ENCODE measurements at regions not wholly inside any gene's neighbourhood (a gene's known extent, or its start where the extent isn't known, plus 50 kb on each side); places are given as distances from the start of the nearest gene placed in this dataset.
"Not testable (repeated sequence)": the region's sequence is repeated elsewhere in the genome, so short reads cannot be mapped to it uniquely, and the experiment has no call there.

DNA sequence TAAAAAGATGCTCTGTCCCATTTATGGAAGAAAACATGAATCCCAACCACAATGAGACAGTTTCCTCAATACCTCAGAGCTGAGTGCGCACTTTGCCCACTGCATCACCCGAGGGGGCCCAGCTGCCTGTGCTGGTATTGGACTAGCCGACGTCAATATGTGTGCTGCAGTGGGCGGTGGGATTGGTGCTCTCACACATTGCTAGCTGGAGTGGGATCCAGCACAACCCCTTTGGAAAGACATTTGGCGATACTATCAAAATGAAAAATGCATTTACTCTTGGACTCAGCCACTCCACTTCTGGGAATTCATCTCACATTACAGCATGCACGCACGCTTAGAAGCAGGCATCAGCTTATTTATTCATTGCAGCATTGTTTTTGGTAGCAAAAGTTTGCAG is 289.2 kb upstream of the FOXF1 start:
- DNase-seq: no peak

DNA sequence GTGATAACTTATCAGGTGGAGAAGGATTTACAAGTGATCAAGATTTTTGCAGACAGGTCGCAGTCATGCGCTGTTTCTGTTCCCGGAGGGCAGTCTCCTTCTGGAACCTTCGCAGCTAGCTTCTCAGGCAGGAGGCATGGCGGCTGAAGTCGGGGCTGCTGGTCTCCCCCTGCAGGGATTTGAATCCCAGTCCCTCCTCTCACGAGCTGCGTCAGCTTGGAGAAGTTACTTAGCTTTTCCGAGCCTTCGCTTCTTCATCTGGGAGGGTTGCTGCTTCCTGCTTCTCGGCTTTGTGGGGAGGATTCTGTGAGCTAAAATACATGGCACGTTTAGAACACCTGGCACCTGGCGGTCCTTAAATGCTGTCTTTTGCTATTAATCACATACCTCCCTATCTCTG is 287.8 kb upstream of the FOXF1 start:
- DNase-seq: no peak

DNA sequence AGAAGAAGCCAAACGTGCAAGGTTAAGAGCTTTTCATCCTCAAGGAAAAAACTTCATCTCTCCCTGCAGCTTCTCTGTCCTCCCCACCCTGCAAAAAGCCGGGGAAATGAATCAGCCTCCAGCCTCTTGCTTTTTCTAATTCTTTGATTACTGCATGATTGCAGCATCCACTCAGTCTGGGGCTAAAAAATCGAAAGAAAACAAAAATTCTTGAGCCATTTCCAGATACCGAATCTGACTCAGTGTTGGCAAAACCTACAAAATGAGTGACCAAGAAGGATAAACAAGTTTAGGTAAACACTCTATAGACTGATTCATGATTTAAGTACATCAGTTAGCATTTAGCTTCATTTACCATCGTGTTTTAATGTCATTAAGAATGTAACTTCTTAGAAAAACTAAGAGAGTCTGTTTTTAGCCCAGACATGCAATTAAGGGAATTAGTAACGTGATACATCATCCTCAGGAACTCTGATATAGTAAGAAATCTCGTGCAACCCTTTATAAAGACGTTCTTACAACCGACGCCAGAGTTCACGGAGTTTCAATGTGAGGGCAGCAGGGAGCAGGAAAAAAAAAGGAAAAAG is 287.3 kb upstream of the FOXF1 start:
- no peak for DNase-seq

DNA sequence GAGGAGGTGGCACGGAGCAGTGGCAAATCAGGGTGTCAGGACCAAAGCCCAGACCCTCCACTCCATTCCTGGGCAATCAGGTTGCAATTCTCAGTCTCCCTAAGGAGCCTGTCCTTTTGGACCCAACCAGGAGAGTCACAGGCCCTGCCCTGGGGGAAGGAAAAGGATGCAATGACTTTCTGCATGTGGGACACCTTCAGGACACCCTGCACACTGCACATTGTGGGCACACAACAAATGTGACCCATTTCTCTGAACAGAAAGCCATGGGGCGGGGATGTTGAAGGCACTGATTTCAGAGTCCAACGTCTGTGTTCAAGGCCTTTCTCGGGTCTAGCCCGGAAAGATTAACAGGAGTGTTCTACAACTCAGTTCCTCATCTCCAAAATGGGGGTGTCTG is 286.2 kb upstream of the FOXF1 start:
- DNase-seq: no peak

DNA sequence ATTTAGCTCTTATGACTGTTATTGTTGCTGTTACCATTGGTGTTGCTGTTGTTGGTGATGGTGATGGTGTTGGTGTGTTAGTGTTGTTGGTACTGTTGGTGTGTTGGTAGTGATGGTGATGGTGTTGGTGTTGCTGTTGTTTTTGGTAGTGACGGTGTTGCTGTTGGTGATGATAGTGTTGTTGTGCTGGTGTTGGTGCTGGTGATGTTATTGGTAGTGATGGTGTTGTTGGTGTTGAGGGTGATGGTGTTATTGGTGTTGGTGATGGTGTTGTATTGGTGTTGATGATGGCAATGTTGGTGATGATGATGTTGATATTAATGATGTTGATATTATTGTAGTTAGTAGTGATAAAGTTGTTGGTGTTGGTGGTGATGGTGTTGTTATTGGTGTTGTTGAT is 285.7 kb upstream of the FOXF1 start:
- no peak for DNase-seq

DNA sequence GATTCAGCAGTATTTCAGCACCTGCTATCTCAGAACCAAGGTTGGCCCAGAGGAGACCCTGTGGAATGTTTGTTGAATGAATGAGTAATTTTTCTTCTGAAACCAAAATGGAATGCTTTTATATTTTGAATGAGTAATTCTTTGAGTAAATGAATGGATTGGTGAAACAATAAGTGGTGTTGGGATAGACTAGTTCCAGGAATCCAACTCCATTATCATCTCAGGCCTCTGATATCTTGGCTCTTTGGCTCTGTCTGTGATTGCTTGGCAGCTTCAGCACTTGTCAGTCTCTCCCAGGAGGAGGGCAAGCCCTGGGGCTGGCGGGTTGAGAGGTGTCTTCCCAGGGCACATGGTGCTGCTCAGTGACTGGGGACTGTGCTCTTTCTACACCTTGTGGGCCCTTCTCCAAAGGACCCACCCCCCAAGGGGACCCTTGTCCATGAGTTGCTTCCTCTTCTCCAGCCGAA is 284.4 kb upstream of the FOXF1 start:
- no peak for DNase-seq

DNA sequence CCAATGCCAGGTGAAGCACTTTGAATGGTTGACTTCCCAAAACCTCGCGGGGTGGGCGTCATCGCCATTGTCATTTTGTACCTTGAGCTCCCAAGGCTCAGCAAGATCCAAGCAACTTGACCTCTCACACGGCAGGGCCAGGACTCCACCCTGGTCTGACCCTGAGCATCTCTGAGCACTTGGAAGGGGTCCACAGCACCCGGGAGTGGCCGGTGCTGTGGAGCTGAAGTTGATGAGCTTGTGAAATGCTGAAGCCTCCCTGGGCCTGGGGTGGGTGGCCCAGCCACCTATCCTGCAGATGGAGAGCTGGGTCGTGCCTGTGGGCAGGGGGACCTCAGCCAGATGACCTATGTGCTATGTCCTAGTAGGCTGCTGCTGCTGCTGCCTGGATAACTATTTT is 283.3 kb upstream of the FOXF1 start:
- no peak for DNase-seq

DNA sequence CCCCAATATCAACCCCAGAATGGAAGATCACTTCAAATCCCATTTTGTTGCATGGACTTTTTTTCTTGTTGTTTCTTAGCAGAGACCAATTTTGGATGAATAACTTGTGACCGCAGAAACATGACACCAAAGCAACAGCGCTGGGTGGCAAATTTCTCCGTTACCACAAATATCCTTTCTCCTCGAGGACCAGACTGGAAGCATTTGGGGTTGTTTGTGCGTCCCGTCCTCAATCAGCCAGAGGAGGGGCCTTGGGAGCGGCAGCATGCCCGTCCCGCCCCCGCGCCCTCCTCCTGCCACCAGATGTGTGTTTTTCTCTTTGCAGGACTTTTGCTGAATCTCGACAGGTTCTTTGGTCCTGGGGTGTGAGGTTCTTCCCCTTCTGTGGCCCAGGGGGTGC is 282.5 kb upstream of the FOXF1 start:
- no peak for DNase-seq

DNA sequence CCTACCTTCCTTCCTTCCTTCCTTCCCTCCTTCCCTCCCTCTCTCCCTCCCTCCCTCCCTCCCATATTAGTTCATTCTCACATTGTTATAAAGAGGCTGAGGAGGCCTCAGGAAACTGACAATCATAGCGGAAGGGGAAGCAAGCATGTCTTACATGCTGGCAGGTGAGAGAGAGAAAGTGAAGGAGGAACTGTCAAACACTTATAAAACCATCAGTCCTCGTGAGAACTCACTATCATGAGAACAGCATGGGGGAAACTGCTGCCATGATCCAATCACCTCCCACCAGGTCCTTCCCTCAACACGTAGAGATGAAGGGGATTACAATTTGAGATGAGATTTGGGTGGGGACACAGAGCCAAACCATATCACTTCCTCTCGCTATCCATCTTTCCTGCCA is 281.6 kb upstream of the FOXF1 start:
- no peak for DNase-seq

DNA sequence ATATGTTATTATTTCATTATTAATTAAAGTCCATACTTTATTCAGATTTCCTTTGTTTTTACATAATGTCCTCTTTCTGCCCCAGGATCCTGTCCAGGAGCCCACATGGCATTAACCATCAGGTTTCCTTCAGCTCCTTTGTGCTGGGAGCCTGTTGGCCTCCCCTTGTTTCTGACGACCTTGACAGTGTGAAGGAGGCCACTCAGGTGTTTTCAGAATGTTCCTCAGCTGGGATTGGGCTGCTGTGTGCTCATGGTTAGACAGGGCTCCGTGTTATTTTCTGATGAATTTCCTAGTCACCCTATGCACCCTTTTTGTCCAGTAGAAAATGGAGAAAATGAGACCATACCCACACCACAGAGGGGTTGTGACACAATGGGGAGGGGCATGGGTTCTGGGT is 281.0 kb upstream of the FOXF1 start:
- no peak for DNase-seq

DNA sequence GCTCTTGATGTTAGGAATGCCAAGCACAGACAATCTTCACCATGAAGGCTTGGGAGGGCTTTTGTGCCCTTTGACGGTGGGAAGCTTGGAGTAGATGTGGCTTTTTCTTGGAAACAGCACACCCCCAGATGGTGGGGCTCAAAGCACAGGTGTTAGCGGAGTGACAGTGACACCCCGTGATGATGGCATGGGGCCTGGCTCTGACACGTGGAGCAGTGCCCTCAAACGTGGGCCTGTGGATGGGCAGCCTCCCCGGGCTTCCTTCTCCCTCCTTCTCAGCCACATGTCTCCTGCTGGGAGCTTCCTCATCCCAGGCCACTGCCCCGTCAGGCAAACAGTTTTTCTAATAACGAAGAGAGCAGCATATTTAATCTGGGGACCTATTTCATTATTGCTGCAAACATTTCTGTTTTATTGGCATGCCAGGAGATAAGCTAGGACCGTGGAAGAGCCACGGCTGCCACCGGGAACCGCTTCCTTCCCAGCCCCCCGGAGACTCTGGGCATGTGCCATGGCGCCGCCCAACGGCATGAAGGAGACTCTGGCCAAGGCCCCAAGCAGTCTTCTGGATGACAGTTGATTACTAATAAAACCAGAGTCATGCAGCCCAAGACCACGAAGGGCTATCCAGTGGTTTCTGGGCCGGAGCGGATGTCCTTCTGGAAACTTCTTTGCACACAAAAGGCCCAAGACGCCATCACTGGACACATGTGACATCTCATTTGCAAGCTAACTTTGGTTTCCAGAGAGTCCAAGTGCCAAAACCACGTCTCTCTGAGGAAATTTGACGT is 280.3 kb upstream of the FOXF1 start:
- DNase-seq: no peak

DNA sequence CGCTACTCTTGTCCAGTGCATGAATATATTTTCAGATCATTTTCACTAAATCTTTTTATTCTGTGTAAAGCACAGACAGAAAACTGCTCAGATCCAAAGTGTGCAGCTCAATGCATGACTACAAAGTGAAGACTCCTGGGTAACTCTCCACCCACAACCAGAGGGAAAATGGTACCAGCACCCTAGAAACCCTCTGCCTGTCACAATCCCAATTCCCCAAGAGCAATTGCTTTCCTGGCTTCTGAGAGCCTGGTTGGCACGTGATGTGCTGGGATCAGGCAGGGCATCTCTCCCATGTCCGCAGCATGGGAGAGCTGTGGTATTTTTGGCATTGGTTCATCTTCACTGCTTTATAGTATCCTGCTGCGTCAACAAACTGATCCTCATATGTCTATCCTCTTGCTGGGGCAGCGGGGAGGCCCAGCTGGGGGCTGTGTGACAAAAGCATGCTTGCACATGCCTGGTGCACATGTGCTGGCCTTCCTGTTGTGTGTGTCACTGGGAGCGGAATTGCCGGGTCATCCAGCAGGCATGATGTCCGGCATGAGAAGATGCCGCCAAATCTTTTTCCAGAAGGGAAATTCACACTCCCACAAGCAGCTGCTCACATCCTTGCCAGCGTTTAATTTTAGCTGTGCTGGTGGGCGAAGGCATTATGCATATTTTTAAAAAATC is 278.9 kb upstream of the FOXF1 start:
- DNase-seq: no peak

DNA sequence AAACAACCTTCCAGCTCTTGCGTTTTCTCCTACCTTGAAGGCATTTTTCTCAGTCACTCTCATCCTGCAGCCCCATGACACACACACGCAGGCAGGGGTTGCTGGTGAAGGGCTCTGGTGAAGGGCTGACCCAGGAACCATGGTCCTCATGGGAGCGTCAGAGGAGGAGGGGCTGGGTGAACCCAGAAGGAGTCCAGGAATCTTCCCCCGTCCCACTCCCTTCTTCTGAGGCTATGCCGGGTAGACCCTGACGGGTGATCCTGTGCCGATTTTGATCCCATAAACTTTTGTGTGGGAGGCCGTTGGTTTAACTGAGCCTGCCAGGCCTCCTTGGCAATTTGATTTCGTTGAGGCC is 278.4 kb upstream of the FOXF1 start:
- DNase-seq: no peak

DNA sequence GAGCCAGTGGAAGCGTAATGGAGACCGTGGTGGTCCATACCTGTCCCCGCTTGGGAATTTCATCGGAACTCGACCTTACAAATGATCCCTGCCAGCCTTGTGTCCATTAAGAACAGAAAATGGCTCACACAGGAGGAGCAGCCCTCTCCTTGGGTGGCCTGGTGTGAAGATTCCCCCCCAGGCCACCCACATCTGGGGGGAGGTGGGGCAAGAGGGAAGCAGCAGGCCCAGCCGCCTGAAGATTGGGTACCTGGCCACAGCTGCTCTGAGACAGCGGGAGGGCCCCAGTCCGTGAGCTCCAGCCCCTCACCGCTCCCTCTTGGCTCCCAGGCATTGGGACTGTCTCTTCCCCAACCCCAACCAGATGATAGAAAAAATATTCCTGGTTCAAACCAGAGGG is 277.8 kb upstream of the FOXF1 start:
- DNase-seq: no peak

DNA sequence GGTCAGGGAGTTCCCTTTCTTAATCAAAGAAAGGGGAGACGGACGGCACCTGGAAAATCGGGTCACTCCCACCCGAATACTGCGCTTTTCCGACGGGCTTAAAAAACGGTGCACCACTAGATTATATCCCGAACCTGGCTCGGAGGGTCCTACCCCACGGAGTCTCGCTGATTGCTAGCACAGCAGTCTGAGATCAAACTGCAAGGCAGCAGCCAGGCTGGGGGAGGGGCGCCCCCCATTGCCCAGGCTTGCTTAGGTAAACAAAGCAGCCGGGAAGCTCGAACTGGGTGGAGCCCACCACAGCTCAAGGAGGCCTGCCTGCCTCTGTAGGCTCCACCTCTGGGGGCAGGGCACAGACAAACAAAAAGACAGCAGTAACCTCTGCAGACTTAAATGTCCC is 276.8 kb upstream of the FOXF1 start:
- DNase-seq: not testable (repeated sequence)

DNA sequence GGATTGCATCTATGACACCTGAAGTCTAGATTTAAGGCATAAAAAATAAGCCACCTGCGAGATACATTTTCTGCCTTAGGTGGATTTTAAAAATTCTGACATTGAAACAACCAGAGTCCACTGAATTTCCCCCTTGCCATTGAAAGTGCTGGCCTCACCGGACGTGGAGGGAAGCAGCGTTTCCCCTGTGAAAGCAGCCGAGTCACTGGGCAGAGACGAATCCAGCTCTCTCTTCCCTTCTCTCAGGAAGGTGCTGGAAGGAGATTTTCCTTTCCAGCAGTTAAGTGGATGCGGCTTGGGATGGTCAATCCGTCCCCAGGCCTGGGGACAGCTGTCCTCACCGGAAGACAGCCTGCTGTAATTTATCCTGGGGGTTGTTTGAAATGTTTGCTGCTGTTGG is 270.9 kb upstream of the FOXF1 start:
- DNase-seq: no peak

DNA sequence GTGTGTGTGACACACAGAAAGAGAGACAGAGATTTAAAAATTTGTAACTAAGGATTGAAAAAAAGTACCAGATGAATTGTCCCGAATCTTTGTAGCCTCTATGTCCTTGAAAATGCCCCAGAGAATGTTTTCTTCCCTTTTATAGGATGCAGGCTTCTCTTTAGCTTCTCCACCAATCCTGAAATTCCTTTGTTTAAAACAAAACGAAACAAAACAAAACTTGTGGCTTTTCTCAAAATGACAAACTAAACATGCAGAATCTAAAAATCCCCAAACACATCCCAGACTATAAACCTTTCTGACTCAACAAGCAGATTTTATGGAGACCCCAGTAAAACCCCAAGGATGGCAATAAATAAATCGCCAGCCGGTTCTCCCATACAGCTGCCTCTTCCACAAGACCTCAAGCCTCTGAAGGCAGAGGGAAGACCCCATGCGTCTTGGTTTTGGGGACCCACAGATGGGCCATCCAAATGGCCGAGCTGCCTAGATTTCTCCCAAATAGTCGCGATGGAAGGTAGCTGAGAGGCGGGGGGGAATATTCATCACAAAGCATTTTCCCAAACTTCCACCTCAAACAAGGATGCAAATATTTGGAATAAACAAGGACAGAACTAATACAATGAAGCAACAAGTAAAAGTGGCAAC is 269.5 kb upstream of the FOXF1 start:
- no peak for DNase-seq

DNA sequence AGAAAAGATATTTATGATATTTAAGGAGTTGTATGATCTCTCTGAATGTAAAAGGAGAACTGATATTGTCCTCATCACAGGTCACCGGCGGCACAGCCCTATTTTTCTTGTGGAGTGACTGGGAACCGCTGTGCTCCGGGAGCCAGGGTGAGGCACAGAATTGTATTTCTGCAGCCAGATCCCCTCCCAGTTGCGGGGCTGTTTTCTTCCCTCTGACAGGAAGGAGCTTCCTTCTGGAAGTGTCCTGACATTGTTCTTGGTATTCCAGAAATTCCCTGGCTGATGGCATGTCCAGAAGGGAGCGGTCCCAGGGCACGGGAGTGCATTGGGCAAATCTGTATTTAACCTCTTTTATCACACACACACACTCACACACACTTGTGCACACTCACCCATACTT is 268.6 kb upstream of the FOXF1 start:
- no peak for DNase-seq

DNA sequence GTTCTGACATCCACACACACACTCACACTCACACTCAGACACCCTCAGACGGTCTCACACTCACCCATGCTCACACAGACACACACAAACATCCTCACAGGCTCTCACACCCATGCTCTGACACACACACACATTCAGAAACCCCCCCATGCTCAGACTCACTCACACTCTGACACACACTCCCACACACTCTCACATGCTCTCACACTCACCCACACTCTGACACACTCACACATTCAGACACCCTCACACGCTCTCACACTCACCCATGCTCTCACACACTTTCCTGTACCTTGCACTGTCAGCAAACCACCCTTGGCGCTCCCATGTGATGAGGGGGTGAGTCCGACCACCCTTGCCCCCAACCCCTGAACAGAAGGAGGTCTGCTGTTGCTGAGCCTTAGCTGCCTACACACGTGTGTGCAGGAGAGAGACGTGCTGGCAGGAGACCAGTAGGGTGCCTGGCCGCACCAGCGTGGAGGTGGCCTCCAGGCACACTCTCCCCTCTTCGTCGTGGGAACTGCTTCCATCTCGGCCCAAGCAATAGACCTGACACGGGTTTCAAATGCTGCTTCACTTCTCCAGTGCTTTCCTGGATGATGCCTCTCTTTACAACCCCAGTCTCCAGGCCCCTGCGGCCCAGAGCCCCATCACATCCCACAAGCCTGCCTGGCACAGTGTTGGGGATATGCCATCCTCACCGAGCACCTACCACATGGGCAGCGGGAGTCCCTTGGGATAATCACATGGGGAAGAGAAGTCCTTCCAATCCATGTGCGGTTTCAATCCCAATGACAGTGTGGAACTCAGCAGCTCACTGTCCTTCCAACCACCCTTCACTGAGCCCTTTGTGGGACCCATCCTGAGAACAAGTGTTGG is 267.8 kb upstream of the FOXF1 start:
- DNase-seq: no peak

DNA sequence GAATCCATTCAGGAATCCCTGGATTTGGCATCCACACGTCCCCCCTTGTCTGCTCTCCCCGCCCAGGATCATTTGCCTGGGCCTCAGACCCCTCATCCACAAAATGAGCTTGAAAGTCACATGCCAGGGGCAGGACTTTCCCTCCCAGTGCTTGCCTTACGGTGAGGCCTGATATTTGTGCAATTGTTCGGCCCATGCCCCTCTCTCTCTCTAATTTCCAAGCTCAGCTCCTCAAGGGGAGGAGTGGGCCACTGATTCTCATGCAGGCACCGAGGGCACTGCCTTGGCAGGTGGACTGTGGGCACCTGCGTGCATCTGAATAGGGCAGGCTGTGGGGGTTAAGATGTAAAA is 267.2 kb upstream of the FOXF1 start:
- DNase-seq: no peak

DNA sequence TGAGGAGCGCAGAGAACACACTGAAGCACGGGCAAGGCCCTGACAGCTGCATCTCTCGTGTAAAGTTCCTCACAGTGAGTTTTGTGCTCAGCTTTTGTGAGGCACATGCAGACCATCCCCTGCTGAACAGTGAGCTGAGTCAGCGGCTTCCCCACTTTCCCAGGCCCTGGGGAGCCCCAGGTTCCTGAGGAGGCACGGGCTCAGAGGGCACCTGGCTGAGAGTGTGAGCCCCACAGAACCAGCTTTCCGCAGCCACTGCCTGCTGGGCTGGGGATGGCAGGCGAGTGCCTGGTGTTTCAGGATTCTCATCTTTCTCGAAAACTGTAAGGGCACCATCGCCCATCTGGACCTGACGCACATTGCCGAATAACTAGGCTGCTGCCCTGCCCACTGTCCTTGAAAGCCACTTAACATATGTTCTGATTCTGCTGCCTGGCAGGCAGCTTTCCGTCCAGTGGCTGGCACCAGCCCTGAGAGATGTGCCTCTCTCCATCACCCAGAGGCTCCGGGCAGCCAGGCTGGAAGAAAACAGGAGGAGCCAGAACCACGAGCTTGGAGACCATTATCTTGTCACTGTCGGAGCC is 266.7 kb upstream of the FOXF1 start:
- no peak for DNase-seq

DNA sequence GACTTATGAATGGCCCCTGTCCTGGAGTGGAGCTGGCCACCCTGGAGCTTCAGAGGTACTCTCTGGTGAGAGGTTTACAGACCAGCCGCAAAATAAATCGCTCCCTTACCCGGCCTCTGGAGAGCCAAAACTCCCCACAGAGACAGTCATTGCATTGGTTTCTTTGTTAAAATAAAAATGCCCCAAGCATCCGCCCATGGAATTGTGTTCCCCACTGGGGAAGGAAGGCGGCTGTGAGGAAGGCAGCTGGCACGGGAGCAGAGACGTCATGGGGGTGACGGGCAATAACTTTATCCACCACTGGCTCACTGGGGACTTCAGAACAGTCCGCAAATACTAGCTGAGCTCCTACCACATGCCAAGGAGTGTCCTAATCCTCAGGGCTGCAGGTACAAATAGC is 266.2 kb upstream of the FOXF1 start:
- DNase-seq: no peak

DNA sequence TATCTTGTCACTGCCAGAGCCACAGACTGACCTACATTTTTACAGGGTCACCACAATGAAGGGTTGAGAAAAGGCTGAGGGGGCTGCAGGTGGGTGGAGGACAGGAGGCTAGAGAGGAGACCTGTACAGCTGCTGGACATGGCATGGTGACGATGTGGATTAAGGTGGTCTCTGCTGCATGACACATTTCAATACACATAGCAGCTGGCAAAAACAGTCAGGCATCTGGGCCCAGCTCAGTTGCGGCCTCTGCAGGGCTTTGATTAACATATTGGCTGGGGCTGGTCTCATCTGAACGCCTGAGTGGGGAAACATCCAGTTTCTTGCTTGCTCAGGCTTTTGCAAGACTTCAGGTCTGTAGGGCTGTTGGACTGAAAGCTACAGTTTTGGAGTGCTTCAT is 265.4 kb upstream of the FOXF1 start:
- DNase-seq: no peak

All from NCI-H1105 (cell line).